ENCODE measurements at regions not wholly inside any gene's neighbourhood (a gene's known extent, or its start where the extent isn't known, plus 50 kb on each side); places are given as distances from the start of the nearest gene placed in this dataset.

GRCh38 chr1:4421986-4422385 lies 232.4 kb upstream of the AJAP1 start:
- H3K27me3 ChIP-seq, result no peaks in the 10 kb centered on the region
- no peaks in the 10 kb centered on the region for H3K9me3 ChIP-seq
- TF ChIP-seq POLR2A (IDR thresholded peaks at IDR 0.05) (no peak), CTCF (IDR thresholded peaks at IDR 0.05) (no peak)
- intact Hi-C loops (cut with DNase I), result no loop called here
- ATAC-seq (no peak), DNase-seq (no peak)
- no peaks in the 10 kb centered on the region for H3K4me1 ChIP-seq
- no peak overlapping the region for H3K27ac ChIP-seq
- whole genome bisulfite sequencing (ENCODE audit: insufficient coverage, low coverage, low lambda C conversion rate, missing lambda C conversion rate), result 35% methylated on average over 5 of the region's 5 CpGs
- no peak overlapping the region for H3K4me3 ChIP-seq
- no peaks in the 10 kb centered on the region for H3K36me3 ChIP-seq

GRCh38 chr1:4422504-4423289 lies 231.7 kb upstream of the AJAP1 start:
- H3K4me1 ChIP-seq, result no peaks in the 10 kb centered on the region
- H3K4me3 ChIP-seq, result no peak overlapping the region
- no peaks in the 10 kb centered on the region for H3K27me3 ChIP-seq
- ATAC-seq (peak in 1 of 4 donors; percentile 16), DNase-seq (no peak)
- no peaks in the 10 kb centered on the region for H3K9me3 ChIP-seq
- H3K36me3 ChIP-seq, result no peaks in the 10 kb centered on the region
- 31% methylated on average over 9 of the region's 18 CpGs for WGBS (ENCODE audit: insufficient coverage, low coverage, low lambda C conversion rate, missing lambda C conversion rate)
- intact Hi-C loops (cut with DNase I), result no loop called here
- TF ChIP-seq CTCF (IDR thresholded peaks at IDR 0.05) (peak in 1 of 4 donors; percentile 10), POLR2A (IDR thresholded peaks at IDR 0.05) (no peak)
- H3K27ac ChIP-seq, result no peak overlapping the region

GRCh38 chr1:4424254-4424653 lies 230.2 kb upstream of the AJAP1 start:
- no peak for TF ChIP-seq CTCF (IDR thresholded peaks at IDR 0.05)
- TF ChIP-seq POLR2A (IDR thresholded peaks at IDR 0.05), result no peak
- no peaks in the 10 kb centered on the region for H3K27me3 ChIP-seq
- H3K4me3 ChIP-seq, result no peak overlapping the region
- intact Hi-C loops (cut with DNase I), result no loop called here
- H3K36me3 ChIP-seq, result no peaks in the 10 kb centered on the region
- no peak overlapping the region for H3K27ac ChIP-seq
- no peak for ATAC-seq
- no peaks in the 10 kb centered on the region for H3K4me1 ChIP-seq
- 89% methylated on average over 4 of the region's 8 CpGs for WGBS (ENCODE audit: insufficient coverage, low coverage, low lambda C conversion rate, missing lambda C conversion rate)
- no peaks in the 10 kb centered on the region for H3K9me3 ChIP-seq
- DNase-seq, result no peak

GRCh38 chr1:4424766-4425165 lies 229.6 kb upstream of the AJAP1 start:
- intact Hi-C loops (cut with DNase I), result no loop called here
- Histone ChIP-seq H3K9me3 (no peaks in the 10 kb centered on the region), H3K36me3 (no peaks in the 10 kb centered on the region), H3K27me3 (no peaks in the 10 kb centered on the region), H3K4me3 (no peak overlapping the region), H3K27ac (no peak overlapping the region), H3K4me1 (no peaks in the 10 kb centered on the region)
- ATAC-seq (no peak), DNase-seq (no peak)
- WGBS (ENCODE audit: insufficient coverage, low coverage, low lambda C conversion rate, missing lambda C conversion rate), result 84% methylated on average over 2 of the region's 10 CpGs
- TF ChIP-seq POLR2A (IDR thresholded peaks at IDR 0.05), result no peak
- no peak for TF ChIP-seq CTCF (IDR thresholded peaks at IDR 0.05)

Data from right lobe of liver (tissue), 6 donors.